GM18870 (cell line): ENCODE measurements at regions not wholly inside any gene's neighbourhood (a gene's known extent, or its start where the extent isn't known, plus 50 kb on each side); places are given as distances from the start of the nearest gene placed in this dataset.
"Not testable (repeated sequence)": the region's sequence is repeated elsewhere in the genome, so short reads cannot be mapped to it uniquely, and the experiment has no call there.

Experiments
- ATAC-seq: cut with Tn5 transposase; IDR thresholded peaks from one replicate; pipeline ENCODE4 v1.9.1; 2021; ENCODE audit warnings: moderate library complexity; ENCODE audit not compliant: unreplicated experiment

DNA sequence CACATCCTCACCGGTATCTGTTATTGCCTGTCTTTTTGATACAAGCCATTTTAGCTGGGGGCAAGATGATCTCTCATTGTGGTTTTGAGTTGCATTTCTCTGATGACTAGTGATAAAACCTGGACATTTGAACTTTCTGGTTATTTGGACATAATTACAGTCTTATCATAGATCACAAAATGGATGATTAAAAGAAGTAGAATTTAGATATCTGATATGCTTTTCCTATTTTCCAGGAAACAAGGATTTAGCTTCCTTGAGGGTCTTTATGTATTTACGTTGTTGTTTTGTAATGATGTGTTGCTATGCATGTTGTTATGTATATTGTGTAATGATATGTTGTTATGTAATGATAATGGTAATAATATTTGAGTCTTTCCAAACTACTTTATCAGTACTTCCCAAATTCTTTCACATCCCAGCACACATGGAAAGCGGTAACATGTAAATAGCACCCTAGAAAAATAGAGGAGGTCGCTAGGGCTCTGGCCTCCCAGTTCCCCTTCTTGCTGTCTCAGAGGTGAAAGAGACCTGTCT is 53.8 kb downstream of the GJD2 start:
- no peak for ATAC-seq

GRCh38 chr15:34699968-34700640 is 54.7 kb downstream of the GJD2 start:
- no peak for ATAC-seq

- ATAC-seq: no peak
Measured at GRCh38 chr15:34696506-34696905, 58.3 kb downstream of the GJD2 start.

DNA sequence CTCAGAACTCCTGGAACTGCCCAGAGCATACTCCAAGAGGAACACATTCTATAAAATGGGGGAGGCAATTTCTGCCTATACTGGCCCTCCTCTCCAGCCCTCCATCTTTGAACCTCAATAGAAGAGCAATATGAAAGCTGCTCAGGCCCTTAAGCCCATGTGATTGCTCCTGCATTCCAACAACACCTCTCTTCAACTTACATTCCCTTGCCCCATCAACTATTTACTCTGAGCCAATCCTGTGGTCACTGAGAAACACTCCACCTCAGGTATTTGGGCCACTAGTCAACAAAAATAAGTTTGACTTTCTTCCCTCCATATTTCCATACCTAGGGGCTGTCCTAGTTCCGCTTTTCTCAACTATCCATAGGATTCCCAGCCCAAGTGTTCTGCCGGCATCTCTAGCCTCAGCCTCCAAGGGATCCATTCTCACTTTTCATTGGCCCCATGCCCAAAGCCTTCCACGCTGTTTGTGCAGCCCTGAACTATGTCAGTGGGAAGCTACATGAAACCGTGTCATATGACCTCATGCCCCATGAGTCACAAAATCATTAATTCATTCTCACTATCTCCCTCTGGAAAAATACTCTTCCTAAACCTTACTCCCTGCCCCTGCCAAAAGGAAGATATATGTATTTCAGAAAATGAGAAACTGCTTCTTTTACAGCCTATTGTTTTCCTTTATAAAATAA is 61.6 kb downstream of the GJD2 start:
- ATAC-seq: no peak

- no peak for ATAC-seq
Measured at GRCh38 chr15:34691034-34691433, 63.8 kb downstream of the GJD2 start.

DNA sequence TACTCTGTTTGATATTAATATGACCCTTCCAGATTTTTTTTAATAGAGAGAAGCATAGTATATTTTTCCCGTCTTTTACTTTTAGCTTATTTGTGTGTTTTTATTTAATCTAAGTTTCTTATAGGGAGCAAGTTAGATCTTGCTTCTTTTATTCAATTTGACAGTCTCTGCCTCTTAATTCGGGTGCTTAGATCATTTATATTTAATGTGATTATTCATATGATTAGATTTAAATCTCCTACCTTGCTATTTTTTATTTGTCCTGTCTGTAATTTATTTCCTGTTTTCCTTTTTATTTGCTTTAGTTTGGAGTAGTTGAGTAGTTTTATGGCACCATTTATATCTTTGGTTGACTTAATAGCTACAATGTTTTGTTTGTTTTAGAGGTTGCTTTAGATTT is 66.1 kb downstream of the GJD2 start:
- ATAC-seq: no peak

DNA sequence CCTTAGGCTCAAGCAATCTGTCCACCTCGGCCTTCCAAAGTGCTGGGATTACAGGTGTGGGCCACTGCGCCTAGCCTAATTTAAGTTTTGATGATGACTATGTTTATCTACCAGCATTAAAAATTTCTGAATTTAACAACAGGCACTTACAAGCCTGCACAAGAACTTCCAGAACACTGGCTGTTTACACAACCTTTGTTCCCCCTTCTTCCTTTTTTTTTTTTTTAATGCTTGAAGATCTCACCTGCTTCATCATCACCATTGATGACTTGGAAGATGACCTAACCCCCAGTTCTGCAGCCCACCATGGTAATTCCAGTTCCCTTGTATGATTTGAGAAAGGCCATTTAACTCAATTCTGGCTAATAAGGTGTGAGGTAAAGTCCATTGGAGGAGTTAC is 70.4 kb downstream of the GJD2 start:
- ATAC-seq: no peak

- no peak for ATAC-seq
Measured at GRCh38 chr15:34682674-34683073, 72.1 kb downstream of the GJD2 start.

- no peak for ATAC-seq
Measured at GRCh38 chr15:34679291-34679690, 75.5 kb downstream of the GJD2 start.

GRCh38 chr15:34673241-34673640 is 81.6 kb downstream of the GJD2 start:
- ATAC-seq: no peak

GRCh38 chr15:34665498-34666116 is 82.2 kb upstream of the GOLGA8B start:
- no peak for ATAC-seq

GRCh38 chr15:34664418-34664817 is 81.0 kb upstream of the GOLGA8B start:
- ATAC-seq: no peak

- no peak for ATAC-seq
Measured at GRCh38 chr15:34663101-34663500, 79.7 kb upstream of the GOLGA8B start.

DNA sequence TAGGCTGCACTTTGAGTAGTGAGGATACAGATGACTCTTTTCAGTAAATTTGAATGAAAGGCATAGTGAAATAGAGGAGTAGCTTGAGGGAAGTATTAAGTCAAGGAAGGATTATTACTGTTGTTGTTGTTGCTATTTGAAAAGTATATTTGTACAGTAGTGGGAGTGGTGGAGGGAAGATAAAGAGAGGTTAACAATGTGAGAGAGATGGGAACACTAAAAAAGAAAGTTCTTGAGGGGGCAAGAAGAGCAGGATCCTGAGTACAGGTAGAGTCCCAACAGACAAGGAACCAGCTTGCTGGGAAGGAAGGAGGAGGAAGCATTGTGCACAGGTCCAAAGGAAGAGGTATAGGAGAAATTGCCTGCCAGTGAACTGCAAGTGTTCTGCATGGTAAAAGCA is 75.6 kb upstream of the GOLGA8B start:
- no peak for ATAC-seq

GRCh38 chr15:34657469-34658127 is 74.1 kb upstream of the GOLGA8B start:
- ATAC-seq: no peak

DNA sequence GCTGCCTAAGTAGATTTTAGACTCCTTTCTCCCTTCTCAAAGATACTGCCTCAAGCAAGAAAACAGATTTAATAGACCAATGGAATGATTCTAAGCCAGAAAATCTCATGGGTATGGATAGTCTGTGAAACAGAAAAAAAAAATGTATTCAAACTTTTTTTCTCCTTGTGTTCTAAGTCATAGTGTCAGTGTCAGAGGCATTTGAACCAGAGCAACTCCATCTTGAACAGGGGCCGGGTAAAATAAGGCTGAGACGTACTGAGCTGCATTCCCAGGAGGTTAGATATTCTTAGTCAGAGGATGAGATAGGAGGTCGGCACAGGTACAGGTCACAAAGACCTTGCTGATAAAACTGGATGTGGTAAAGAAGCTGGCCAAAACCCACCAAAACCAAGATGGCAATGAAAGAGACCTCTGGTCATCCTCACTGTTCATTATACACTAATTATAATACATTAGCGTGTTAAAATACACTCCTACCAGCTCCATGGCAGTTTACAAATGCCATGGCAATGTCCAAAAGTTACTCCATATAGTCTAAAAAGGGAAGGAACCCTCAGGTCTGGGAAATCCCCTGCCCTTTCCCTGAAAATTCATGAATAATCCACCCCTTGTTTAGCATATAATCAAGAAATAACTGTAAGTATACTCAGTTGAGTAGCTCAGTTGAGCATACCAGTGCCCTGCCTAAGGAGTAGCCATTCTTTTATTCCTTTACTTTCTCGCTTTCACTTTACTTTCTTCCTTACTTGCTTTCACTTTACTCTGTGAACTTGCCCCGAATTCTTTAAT is 72.8 kb upstream of the GOLGA8B start:
- ATAC-seq: no peak

- ATAC-seq: no peak
Measured at GRCh38 chr15:34655326-34655725, 71.9 kb upstream of the GOLGA8B start.

DNA sequence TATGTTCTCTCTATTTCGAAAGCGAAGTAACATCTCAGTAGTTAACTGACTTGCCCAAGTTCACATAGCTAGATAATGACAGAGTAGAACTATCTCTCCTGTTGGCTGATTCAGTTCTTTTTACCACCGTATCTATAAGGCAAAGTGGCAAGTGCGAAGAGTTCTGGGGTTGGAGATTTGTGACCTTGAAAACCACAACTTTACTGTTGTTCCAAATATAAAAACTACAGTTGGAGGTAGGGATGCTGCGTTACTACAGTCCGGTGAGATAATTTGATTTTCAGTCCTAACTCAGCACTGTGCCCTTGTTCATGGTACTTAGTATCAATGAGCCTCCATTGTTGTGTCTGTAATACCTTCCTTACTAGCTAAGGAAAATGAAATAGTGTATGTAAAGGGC is 71.2 kb upstream of the GOLGA8B start:
- no peak for ATAC-seq

DNA sequence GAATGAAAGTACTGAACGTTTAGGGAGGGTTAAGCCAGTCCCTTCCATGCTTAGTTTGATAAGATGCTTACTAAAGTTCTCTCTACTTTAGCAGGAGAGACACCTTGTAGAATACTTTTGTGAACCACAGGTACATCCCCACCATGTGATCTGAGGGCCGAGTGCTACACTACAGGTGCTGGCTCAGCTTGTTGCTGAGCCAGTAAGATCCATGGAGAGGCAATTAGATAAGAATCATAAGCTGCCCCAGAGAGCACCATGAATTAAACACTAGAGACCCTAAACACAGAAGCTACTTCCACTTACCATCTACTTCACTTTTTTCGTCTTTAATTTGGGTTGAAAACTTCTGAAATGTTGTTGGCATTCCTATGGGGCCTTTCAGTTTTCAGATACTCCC is 70.5 kb upstream of the GOLGA8B start:
- no peak for ATAC-seq

DNA sequence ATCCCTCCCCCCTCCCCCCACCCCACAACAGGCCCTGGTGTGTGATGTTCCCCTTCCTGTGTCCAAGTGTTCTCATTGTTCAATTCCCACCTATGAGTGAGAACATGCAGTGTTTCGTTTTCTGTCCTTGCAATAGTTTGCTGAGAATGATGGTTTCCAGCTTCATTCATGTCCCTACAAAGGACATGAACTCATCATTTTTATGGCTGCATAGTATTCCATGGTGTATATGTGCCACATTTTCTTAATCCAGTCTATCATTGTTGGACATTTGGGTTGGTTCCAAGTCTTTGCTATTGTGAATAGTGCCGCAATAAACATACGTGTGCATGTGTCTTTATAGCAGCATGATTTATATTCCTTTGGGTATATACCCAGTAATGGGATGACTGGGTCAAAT is 69.9 kb upstream of the GOLGA8B start:
- not testable (repeated sequence) for ATAC-seq

DNA sequence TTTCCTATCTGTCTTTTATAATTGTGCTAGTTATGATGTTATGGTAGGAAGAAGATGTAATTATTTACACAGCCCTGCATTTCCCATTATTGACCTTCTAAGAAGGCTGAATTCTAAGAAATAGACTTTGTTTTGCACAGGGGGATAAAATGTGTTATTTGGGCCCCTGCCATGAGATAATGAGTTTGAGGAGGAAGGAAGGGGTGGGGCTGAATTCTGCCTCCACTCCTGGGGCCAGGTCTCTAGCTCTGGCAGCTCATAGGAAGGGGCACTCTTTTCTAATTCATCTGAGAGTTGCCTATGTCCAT is 69.2 kb upstream of the GOLGA8B start:
- ATAC-seq: no peak
